ENCODE measurements at regions not wholly inside any gene's neighbourhood (a gene's known extent, or its start where the extent isn't known, plus 50 kb on each side); places are given as distances from the start of the nearest gene placed in this dataset.
"Not testable (repeated sequence)": the region's sequence is repeated elsewhere in the genome, so short reads cannot be mapped to it uniquely, and the experiment has no call there.

DNA sequence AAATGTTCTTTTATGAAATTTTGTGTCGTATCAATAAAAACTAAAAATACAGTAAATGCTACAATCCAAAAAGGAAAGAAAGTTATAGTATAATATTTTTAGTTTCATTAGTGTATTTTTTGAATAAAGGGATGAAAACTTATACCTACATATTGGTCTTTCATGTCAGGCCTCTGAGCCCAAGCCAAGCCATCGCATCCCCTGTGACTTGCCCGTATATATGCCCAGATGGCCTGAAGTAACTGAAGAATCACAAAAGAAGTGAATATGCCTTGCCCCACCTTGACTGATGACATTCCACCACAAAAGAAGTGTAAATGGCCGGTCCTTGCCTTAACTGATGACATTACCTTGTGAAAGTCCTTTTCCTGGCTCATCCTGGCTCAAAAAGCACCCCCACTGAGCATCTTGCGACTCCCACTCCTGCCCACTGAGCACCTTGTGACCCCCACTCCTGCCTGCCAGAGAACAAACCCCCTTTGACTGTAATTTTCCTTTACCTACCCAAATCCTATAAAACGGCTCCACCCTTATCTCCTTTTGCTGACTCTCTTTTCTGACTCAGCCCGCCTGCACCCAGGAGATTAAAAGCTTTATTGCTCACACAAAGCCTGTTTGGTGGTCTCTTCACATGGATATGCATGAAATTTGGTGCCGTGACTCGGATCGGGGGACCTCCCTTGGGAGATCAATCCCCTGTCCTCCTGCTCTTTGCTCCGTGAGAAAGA is 108.2 kb upstream of the PELI1 start:
- FAIRE-seq = not testable (repeated sequence)

DNA sequence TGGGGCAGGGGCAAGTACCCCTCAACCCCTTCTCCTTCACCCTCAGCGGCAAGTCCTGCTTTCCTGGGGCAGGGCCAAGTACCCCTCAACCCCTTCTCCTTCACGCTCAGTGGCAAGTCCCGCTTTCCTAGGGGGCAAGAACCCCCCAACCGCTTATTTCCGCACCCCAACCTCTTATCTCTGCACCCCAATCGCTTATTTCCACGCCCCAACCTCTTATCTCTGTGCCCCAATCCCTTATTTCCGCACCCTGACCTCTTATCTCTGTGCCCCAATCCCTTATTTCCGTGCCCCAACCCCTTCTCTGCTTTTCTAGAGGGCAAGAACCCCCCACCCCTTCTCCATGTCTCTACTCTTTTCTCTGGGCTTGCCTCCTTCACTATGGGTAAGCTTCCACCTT is 109.2 kb upstream of the PELI1 start:
- FAIRE-seq = not testable (repeated sequence)

DNA sequence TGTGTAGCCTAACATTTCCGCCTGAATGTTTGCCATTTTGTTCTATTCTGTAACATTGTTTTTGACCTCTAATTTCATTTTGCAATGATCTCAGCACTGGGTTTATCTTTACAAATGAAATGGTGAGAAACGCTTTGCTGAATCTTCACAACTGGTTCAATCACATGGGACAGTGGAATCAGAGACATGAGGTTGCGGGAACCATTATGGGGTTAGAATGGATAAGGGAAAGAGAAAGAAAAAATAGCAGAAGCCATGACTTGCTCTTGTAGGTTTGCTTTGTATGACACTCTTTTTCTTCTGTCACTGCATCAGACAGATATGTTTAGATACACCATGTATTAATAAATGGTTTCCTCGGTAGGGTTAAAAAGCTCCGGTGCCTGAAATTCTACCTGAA is 114.3 kb upstream of the PELI1 start:
- no peak for FAIRE-seq

DNA sequence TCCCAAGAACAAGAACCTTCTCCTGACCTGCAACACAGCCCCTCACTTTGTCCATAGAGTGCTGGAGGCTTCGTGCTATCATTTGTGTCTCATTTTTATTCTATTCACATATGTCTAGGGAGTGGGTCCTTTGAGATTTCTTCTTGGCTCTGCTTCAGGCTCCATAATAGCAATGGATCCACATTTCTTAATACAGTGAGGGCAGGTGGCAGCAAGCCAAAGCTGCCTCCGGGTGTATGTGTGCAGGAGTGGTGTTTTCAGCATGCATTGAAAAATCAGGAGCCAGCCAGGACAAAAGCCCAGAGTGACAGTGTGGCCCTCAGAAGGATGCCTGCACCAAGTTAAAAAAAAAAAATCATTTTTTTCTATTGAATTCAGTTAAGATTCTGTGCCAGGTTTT is 115.1 kb upstream of the PELI1 start:
- FAIRE-seq = no peak

DNA sequence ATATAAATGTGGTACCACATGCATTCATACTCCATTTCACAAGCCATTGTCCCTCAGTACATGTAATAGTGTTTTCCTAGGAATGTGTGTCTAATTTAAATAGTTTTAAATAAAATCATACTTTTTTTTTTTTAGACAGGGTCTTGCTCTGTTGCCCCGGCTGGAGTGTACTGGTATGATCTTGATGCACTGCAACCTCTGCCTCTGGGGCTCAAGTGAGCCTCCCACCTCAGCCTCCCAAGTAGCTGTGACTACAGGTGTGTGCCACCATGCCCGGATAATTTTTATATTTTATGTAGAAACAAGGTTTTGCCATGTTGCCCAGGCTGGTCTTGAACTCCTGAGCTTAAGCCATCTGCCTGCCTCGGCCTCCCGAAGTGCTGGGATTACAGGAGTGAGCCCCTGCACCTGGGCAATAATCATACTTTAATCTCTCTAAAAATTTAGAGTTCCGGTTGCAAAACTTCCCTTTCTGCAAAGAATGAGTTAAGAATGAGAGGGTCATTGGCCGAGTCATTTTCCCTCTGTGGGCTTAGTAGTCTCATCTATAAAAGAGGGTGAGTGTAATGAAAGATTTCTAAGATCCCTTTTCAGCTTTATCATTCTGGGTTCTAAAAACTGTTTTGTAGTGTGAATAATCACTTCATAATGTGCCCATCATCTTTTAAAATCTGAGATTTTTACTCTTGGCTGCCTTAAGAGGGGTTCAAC is 116.0 kb upstream of the PELI1 start:
- no peak for FAIRE-seq

DNA sequence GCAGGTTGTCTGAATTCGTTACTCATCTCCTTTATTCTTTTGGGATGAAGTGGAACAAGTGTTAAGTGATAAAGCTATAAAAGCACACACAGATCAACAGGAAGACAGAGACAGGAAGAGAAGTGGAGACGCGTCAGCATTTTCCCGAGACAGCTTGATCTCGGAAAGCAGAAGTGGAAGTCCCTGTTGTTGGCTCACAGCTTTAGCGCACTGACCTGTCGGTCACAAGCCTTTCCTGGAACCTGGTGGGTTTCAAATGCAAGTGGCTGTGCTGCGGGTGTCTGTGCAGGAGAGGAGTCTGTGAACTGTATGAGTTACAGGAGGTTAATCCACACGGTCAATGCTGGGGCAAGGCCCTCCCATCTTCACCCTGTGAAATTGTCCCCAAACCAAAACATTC is 116.6 kb upstream of the PELI1 start:
- no peak for FAIRE-seq

DNA sequence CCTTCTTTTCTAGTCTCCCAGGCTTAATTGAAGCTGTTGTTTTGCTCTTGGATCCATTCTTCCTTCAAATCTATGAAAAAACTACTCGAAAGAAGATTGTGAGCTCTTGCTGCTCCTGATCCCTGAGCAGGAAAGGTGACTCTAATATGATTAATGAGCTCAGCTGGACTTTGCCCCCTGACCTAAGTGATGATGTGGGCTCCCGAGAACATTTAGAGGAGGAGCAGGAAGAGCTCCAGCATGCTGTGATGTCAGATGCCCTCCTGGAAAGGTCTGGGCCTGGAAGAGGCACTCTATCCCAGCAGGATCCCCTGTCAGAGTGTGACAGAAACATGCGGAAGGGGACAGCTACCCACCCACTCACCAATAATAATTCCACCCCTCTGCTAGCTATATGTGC is 117.9 kb upstream of the PELI1 start:
- no peak for FAIRE-seq

DNA sequence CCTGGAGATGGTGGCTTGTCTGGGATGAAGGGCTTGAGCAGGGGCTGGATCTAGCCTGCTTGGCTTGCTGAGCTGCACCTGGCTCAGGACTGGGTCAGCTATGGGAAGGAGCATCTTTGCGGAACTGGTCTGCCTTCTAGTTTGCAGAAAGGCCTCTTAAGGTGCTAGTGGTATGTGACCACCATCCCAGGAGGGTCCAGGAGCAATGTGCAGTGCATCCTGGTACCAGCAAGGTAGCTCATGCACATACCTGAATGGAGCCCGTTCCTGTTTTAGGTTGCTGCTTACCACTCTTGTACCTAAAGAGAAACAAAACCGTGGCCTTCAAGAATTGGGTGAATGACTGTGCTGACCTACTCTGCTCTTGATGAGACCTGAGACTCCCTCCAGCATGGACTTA is 118.6 kb upstream of the PELI1 start:
- FAIRE-seq = no peak

DNA sequence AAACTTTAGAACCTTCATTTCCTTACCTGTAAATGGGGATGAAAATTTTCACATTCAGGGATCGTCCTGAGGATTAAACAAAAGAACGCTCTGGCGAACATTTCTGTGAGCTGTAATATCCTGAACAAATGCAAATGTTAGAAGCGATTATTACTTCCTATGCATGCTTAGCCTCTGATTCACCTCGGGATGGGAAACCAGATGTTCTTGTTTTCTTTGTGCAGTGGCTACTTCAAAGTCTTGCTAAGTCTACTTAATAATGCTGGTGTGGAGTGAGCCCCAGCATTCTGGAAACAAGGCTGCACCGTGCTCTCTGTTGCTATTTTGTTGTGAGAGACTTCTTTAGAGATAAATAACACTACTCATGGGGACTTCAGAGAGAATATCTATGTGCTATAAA is 119.1 kb upstream of the PELI1 start:
- no peak for FAIRE-seq

DNA sequence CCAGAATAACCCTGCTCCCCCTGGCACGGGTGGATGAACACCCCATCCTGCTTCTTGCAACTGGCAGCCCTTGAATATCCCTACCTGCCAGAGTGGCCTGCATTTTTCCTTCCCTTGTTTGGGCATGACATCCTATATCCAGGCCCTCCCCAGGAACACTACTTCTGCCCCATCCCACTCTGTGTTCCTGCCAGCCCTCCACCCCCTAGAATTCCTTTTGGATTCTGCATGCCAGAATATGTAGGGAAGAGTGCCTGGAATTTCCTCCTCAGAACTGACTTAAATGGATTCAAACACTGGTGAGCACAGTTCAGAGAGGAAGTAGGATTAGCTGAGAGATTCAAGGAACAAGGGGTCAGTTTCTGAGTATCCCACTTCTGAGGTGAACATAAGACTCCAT is 123.5 kb upstream of the PELI1 start:
- FAIRE-seq = no peak

DNA sequence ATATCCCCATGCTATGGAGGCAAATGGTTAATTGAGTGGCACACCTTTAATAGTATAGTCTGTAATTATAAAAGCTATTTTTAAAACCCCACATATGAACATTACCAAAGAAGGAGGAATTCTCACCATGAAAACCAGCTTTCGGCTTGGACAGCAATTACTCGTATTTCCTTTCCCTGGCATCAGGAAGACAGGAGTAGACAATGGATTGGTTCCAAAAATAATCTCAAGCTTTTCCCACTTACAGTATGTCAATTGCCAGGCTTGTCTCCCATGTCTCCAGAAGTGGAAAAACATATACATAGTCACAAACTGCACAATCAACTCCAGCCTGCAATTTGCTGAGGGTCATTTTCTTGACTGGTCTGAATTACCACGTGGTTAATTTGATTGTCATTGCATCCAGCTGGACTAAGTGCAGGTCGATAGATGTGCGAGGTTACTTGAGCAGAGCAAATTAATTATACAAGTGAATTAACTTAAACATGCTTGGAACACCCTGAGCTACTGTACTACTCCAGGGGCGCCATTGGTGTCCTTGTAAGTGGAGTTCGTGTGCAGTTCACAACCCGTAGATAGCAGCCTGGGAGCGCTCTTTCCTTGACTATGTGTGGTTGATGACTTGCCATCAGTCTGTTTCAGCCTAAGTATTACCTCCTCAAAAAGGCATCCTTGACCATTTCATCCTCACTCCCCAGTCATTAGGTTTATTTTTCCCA is 124.3 kb upstream of the PELI1 start:
- FAIRE-seq = no peak

DNA sequence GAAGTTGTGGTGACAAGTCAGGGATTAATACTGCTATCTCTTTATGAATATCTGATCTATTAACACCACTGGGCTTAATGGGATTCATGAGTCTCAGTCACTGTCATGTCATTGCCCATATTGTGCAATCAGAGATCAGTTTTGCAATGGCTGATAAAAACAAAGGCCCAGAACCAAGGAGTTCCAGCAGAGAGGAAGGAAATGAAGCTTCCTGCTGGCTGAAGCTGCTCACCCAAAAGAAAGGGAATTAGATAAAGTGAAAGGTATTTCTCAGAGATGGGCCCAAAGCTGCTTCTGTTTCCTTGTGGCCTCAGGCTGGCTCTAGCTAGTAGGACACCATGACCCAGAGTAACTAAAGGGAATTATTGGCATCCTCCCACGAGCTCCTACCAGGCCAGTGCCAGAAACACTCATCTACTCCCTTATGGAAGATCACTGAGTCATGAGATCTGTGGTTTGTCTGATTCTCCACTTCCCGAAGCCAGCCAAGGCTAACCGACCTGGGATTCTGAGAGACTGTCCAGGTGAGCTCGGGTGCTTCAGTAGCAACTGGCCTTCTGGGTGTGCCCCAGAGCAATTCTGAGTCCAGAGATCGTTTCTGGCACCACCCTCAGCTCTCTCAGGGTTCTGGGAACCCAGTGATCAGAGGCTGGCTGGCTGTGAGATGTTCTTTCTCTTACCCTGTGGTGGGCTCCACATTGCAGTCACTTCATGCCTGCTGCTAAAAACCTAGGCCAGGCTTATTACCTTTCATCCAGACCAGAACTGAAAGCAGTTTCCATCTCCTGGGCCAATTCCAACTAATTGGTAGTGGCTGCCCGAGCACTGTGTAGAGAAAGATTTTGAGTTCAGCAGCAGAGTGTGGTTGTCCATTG is 129.5 kb upstream of the PELI1 start:
- no peak for FAIRE-seq

DNA sequence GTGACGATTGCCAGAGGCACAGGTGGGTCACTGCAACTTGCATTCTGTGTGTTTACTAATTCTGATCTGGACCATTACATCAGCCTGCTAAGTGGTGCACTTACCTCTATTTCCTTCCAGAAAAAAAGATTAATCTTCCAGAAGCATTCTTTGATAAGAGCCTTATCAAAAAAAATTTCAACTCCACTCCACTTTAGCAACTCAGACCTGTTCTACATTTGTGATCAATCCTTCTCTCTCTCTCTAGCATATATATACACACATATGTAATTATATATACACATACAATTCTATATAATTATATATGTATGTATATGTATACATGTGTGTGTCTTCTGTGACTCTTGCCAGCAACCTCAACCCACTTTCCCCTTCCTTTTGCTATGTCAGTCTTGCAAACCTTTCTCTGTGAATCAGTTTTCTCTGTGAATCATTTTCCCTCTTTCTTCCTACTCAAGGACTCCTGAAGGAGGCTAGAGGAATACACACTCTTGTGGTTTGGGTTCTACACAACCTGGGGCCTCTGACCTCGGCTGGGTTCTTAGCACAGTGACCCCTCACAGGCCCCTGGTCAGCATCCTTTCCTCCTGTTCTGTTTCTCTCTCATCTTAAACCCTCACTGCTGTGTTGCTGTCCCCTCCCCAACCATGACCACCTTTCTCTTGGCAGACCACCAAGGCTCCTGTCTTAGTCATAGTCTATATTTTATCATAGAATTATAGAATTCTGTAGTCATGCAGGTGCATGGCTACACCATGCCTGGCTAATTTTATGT is 130.4 kb upstream of the PELI1 start:
- FAIRE-seq = no peak

DNA sequence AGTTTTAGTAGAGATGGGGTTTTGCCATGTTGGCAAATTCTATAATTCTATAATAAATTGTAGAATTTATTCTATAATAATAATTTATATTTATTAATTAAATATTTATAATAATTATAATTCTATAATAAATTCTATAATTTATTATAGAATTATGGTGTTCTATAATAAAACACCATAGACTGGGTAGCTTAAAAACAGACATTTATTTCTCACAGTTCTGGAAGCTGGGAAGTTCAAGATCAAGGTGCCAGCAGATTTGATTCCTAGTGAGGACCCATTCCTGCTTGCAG is 130.9 kb upstream of the PELI1 start:
- peak; percentile 3 for FAIRE-seq

DNA sequence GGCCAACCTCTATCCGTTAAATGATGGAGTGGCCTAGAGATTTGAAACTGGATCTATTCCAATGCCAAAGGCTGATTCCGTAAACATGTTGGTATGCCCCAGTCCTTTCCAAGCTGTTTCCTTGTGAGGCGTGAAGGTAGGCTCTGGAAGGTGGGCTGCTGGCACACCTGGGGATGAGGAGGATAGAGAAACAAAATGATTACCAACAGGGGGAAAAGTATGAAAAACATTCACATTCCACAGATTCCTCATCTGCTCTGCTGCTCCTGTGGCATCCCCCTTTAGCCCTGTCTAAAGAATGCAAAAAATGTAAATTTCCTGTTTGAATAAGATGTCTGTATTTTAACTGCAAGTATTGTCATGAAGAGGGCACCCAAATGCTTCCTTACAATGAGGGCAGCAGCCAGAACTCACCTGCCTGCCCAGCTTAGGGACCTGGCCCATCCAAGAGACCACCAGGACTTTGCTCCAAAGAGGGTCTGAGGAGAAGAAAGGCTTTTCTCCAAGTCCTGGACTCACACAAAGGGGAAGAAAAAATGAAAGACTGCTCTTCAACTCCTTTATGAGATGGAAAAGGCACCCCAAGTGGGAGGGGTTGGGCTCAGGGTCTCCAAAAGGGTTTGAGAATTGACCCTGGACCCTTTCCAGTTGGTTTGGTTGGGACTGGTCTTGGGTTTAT is 132.3 kb upstream of the PELI1 start:
- FAIRE-seq = no peak

DNA sequence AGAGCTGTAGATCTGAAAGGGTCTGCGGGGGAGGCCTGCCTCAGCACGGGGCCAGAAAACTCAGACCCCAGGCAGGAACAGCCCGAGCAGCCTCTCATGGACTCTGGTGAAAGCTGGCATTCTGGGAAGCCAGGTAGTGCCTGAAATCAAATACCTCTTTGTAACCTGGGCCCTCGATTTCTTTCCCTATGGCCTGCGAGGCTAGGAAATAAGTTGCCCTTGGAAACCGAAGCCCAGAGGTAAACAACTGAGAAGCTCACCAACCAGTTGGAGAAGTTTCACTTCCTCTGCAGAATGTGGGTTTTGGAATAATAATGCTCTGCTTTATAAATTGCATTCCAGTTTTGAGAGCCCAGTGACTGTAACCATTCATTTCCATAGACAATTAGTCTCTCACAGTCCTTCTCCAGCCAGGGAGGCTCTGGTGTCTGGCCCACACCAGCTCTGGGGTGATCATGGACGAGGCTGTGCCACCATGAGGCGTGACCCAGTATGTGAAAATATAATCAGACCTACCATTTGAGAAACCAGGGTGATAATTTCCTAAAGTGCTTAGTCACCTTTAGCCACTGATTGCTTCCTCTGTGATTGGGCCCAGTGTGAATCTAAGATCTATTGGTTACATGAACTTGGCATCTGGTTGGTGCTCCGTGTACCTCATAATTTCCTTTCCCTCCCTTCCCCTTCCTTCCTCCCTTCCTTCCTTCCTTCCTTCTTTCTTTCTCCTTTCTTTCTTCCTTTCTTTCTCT is 133.1 kb upstream of the PELI1 start:
- no peak for FAIRE-seq

DNA sequence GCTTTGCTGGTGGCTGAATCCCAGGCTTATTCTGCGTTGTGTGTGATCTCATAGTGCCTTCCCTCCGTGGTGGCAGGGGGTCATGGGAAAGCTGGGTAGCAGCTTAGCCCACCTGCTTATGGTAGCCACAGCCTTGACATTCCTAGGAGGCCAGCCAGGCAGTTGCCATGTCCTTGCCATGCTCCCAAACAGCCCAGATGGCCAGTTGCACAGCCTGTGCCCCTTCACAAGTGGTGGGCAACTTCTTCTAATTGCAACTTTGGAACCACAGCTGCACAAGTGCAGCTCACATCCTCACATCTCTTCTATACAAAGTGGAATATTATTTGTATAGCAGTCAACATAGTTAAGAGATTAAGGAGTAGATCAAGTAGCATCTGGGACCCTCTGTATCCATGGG is 136.6 kb upstream of the PELI1 start:
- not testable (repeated sequence) for FAIRE-seq

DNA sequence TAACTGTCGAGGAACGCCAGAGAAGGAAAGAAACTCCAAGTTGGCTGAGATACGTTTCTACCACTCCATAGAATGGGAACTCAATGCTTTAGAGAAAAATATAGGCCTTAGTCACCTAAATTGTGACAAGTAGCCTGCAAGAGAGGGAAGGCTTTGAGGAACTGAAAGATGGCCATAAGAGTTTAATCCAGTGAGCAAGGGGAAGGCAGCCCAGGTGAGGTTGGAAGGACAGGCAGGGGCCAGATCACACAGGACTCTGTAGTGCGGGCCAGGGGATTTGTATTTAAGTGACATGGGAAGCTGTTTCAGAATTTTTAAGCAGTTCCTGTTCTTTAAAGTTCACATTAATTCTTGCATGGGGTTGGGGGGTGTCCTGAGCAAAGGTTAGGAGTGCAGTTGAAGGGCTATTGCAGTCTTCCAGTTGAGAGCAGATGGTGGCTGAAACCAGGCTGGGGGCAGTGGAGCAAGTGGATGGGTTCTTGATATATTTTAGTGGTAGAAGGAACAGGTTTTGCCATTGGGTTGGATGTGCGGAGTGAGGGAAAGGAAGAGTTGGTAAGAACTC is 138.9 kb upstream of the PELI1 start:
- no peak for FAIRE-seq

DNA sequence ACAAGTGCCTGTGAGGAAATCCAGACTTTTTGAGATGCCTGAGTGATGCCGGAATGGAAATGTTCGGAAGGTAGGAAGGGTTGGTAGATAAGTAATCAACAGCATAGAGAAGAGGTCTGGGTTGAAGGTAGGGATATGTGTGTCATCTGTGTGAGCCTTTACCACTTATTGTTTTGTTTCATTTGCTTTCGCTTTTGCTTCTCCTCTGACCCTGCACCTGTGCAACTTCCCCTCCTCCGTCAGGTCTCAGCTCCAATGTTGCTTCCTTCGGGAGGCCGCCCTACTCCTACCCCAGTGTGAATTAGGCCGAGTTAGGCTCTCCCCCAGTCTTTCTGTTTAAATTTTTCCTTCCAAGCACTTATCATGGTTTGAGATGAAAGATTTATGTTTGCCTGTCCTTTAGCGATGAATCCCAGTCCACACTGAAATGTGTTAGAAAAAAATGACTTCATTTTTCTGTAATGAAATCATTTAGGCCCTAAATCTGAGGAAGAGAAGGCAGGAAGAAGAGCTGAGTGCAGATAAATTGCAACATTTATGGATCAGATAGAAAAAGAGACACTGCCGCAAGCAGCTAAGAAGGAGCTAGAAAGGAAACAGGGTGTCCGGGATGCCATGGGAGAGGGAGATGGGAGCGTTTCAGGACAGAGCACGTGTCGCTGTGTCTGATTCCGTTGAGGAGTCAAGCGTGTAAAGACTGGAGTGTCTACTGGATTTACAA is 139.6 kb upstream of the PELI1 start:
- no peak for FAIRE-seq

DNA sequence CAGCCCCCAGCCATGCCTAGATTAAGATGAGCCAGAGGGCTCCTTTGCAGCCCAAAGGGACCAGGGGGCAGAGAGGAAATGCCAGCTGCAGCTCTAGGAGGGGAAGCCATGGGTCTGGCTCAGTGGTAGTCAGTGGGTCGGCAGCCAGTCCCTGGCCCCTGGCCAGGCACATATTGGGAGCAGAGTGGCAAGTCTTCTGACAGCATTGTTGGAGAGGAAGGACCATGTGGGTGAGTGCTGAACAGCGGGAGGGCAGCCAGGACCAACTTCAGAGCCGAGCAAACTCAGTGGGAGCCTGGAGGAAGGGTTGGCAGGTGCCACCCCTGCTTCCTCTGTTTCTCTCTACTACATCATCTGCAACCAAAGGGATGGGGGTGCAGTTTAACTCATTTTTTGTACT is 140.5 kb upstream of the PELI1 start:
- no peak for FAIRE-seq
